IMR-90 (cell line): ENCODE measurements at regions not wholly inside any gene's neighbourhood (a gene's known extent, or its start where the extent isn't known, plus 50 kb on each side); places are given as distances from the start of the nearest gene placed in this dataset.

ENCODE experiments used
- ATAC-seq: fragments of 200-7000 bp; cut with Tn5 transposase; 2 replicates; pipeline ENCODE4 v1.9.1; 2020; ENCODE audit warnings: low read depth, mild to moderate bottlenecking, moderate library complexity
- BruUV-seq: library from RNA; stranded (reverse); fragments of 400-500 nt; replicated peaks from 2 replicates; lab custom pipeline; 2021; lab: Mats Ljungman, UMichigan
- CTCF ChIA-PET: fragments of 300-600 bp; formaldehyde crosslinking; extraction: SDS; loops from one replicate; lab custom pipeline; 2021; ENCODE audit warnings: antibody characterized with exemption; lab: Yijun Ruan, JAX
- POLR2A ChIA-PET: fragments of 300-600 bp; sonication (Branson Sonifier 250); formaldehyde crosslinking; loops from one replicate; lab custom pipeline; 2022; ENCODE audit warnings: antibody characterized with exemption; ENCODE audit not compliant: unreplicated experiment; lab: Charles Lee
- DNase-seq: peaks from one replicate; pipeline ENCODE4 v3.0.0; 2013
- H2AFZ ChIP-seq: replicated peaks from 2 replicates; pipeline ENCODE3; 2013; ENCODE audit warnings: low read length, mild to moderate bottlenecking; ENCODE audit not compliant: poor library complexity
- H2AK5ac ChIP-seq: 2 replicates; pipeline ENCODE4 v1.6.1; 2013; ENCODE audit warnings: low read depth, low read length, inconsistent platforms
- H2AK9ac ChIP-seq: replicated peaks from 2 replicates; pipeline ENCODE3; 2013; ENCODE audit warnings: mild to moderate bottlenecking, low read depth, low read length, moderate library complexity; ENCODE audit not compliant: poor library complexity
- H2BK120ac ChIP-seq: 2 replicates; pipeline ENCODE4 v1.6.1; 2013; ENCODE audit warnings: low read depth, low read length, inconsistent platforms
- H2BK15ac ChIP-seq: 3 replicates; pipeline ENCODE4 v1.6.1; 2013; ENCODE audit warnings: low read depth, low read length, inconsistent platforms
- H2BK20ac ChIP-seq: 2 replicates; pipeline ENCODE4 v1.6.1; 2013; ENCODE audit warnings: low read depth, mild to moderate bottlenecking, inconsistent platforms, low read length, moderate library complexity
- H2BK5ac ChIP-seq: 2 replicates; pipeline ENCODE4 v1.6.1; 2013; ENCODE audit warnings: mild to moderate bottlenecking, low read depth, low read length, inconsistent platforms; ENCODE audit not compliant: poor library complexity, severe bottlenecking
- H3K14ac ChIP-seq: replicated peaks from 2 replicates; pipeline ENCODE4 v1.6.1; 2013; ENCODE audit warnings: low read depth, low read length, inconsistent platforms
- H3K18ac ChIP-seq: 2 replicates; pipeline ENCODE4 v1.6.1; 2013; ENCODE audit warnings: low read depth, low read length, control low read depth
- H3K23ac ChIP-seq: 2 replicates; pipeline ENCODE4 v1.6.1; 2013; ENCODE audit warnings: low read depth, low read length, inconsistent platforms
- H3K27ac ChIP-seq: 2 replicates; pipeline ENCODE4 v1.5.1; 2013; ENCODE audit warnings: mild to moderate bottlenecking, control low read depth, low read length; ENCODE audit not compliant: insufficient read depth
- H3K27me3 ChIP-seq: 2 replicates; pipeline ENCODE4 v1.6.1; 2013; ENCODE audit warnings: low read length; ENCODE audit not compliant: control insufficient read depth, insufficient read depth
- H3K36me3 ChIP-seq: 2 replicates; pipeline ENCODE4 v1.6.1; 2013; ENCODE audit warnings: low read length, mixed read lengths; ENCODE audit not compliant: control insufficient read depth, insufficient read depth
- H3K4ac ChIP-seq: 2 replicates; pipeline ENCODE4 v1.6.1; 2013; ENCODE audit warnings: low read depth, low read length, inconsistent platforms
- H3K4me1 ChIP-seq: 2 replicates; pipeline ENCODE4 v1.6.1; 2013; ENCODE audit warnings: low read length, mixed read lengths; ENCODE audit not compliant: control insufficient read depth, insufficient read depth
- H3K4me2 ChIP-seq: 2 replicates; pipeline ENCODE4 v1.6.1; 2013; ENCODE audit warnings: low read depth, mild to moderate bottlenecking, control low read depth, low read length, moderate library complexity
- H3K4me3 ChIP-seq: 2 replicates; pipeline ENCODE4 v1.5.1; 2013; ENCODE audit warnings: low read depth, mild to moderate bottlenecking, control low read depth, low read length, moderate library complexity; ENCODE audit not compliant: insufficient read depth
- H3K56ac ChIP-seq: 2 replicates; pipeline ENCODE4 v1.6.1; 2013; ENCODE audit warnings: low read length, inconsistent platforms; ENCODE audit not compliant: insufficient read depth; ENCODE audit errors: extremely low read depth
- H3K79me1 ChIP-seq, 2 experiments: 2 replicates each; pipeline ENCODE4 v1.6.1; 2013; ENCODE audit warnings: low read length in 2 of 2, inconsistent platforms in 1 of 2, low read depth in 1 of 2
- H3K9ac ChIP-seq: 2 replicates; pipeline ENCODE4 v1.6.1; 2013; ENCODE audit warnings: low read depth, low read length, control low read depth
- H3K9me1 ChIP-seq: 2 replicates; pipeline ENCODE4 v1.6.1; 2013; ENCODE audit warnings: low read length, inconsistent platforms; ENCODE audit not compliant: insufficient read depth
- H3K9me3 ChIP-seq: 2 replicates; pipeline ENCODE4 v1.6.1; 2013; ENCODE audit warnings: low read length; ENCODE audit not compliant: control insufficient read depth, insufficient read depth
- H4K20me1 ChIP-seq: 2 replicates; pipeline ENCODE4 v1.6.1; 2013; ENCODE audit warnings: low read length, inconsistent platforms; ENCODE audit not compliant: insufficient read depth
- H4K5ac ChIP-seq: 2 replicates; pipeline ENCODE4 v1.6.1; 2013; ENCODE audit warnings: mild to moderate bottlenecking, low read depth, low read length, control low read depth
- H4K8ac ChIP-seq, 2 experiments: 2 replicates each; pipeline ENCODE4 v1.6.1; 2013; ENCODE audit warnings: low read depth in 2 of 2, low read length in 2 of 2, control low read depth in 1 of 2, inconsistent platforms in 1 of 2
- H4K91ac ChIP-seq: 2 replicates; pipeline ENCODE4 v1.6.1; 2013; ENCODE audit warnings: low read depth, low read length, inconsistent platforms; ENCODE audit not compliant: insufficient read depth
- FOS ChIP-seq: fragments of 150-350 bp; IDR thresholded peaks from 2 replicates; pipeline ENCODE4 v1.6.1; 2016; ENCODE audit warnings: low read depth, low read length
- MAZ ChIP-seq: IDR thresholded peaks from 2 replicates; pipeline ENCODE4 v1.6.1; 2012; ENCODE audit warnings: low read depth, mild to moderate bottlenecking, low read length, improper control_type of control experiment, moderate library complexity, borderline replicate concordance
- MXI1 ChIP-seq: IDR thresholded peaks from 2 replicates; pipeline ENCODE4 v1.6.1; 2012; ENCODE audit warnings: low read depth, mild to moderate bottlenecking, low read length, moderate library complexity, borderline replicate concordance
- NFE2L2 ChIP-seq: fragments of 150-350 bp; IDR thresholded peaks from 2 replicates; pipeline ENCODE4 v1.6.1; 2016; ENCODE audit warnings: low read depth, mild to moderate bottlenecking, low read length
- POLR2A ChIP-seq: IDR thresholded peaks from 2 replicates; pipeline ENCODE4 v1.6.1; 2012; ENCODE audit warnings: mild to moderate bottlenecking, low read depth, low read length
- RAD21 ChIP-seq: IDR thresholded peaks from 2 replicates; pipeline ENCODE4 v1.6.1; 2012; ENCODE audit warnings: low read length, improper control_type of control experiment
- RFX5 ChIP-seq: IDR thresholded peaks from 2 replicates; pipeline ENCODE4 v1.8.0; 2012; ENCODE audit warnings: low read depth, mild to moderate bottlenecking, low read length, moderate library complexity
- SMC3 ChIP-seq: fragments of 150-350 bp; IDR thresholded peaks from 2 replicates; pipeline ENCODE4 v1.6.1; 2016; ENCODE audit warnings: low read depth, mild to moderate bottlenecking, antibody characterized with exemption, low read length, moderate library complexity
- USF2 ChIP-seq: fragments of 150-350 bp; IDR thresholded peaks from 2 replicates; pipeline ENCODE4 v1.6.1; 2017; ENCODE audit warnings: mild to moderate bottlenecking, antibody characterized with exemption, low read length, low read depth
- WGBS, 2 experiments: methylation state at CpG; one replicate each; pipeline versions ENCODE4 v1.1.5 to v1.1.7; 2013; ENCODE audit warnings: missing lambda C conversion rate in 2 of 2; ENCODE audit not compliant: insufficient read length in 1 of 2; ENCODE audit errors: extremely low coverage in 2 of 2; 5-methylcytosine and 5-hydroxymethylcytosine counted together
- dilution Hi-C: fragments of 300-500 bp; cut with HindIII; formaldehyde crosslinking; loops from one replicate; pipeline ENCODE4 v1.14.3; 2018; ENCODE audit warnings: low sequenced_read_pairs; ENCODE audit not compliant: unreplicated experiment
- in situ Hi-C: fragments of 300-500 bp; cut with MboI; formaldehyde crosslinking; loops from 3 replicates; pipeline ENCODE4 v1.14.3; 2019; ENCODE audit warnings: low sequenced_read_pairs, inconsistent platforms, mixed read lengths
- intact Hi-C: fragments of 100-400 bp; cut with micrococcal nuclease; formaldehyde crosslinking; loops from 2 replicates; pipeline ENCODE4 v1.10.0; 2022

DNA sequence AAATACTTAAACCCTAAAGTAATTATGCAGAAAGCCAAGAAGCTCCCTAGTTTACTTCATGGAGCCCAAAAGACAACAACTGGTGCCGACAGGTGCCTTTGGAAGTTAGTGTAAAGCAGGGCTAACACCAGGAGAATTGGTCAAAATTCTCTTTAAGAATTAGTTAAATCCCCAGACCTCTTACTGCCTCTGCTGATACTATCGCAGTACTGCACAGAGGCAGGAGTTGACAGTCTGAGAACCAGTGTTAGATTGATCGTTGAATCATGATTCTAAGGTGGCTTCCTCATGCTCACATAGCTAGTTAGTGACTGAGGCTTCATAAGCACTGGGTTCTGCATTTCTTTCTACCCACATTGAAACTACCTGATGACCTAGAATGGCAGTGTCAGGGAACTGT is 445.0 kb downstream of the XIRP2 start:
- DNase-seq (peak; percentile 2), ATAC-seq (no peak)
- Histone ChIP-seq H2BK20ac (no peak overlapping the region), H3K9me3 (no peaks in the 10 kb centered on the region; the same call in 1 of the 2 replicates), H4K20me1 (no peaks in the 10 kb centered on the region), H3K4me3 (no peak overlapping the region), H2AK5ac (no peak overlapping the region), H3K23ac (no peak overlapping the region), H2BK120ac (no peak overlapping the region), H3K27me3 (no peaks in the 10 kb centered on the region), H3K9me1 (0 out of 2 replicates have a peak, but pooled peaks cover 3% of the 10 kb centered on the region), H3K4ac (no peak overlapping the region), H3K4me1 (no peaks in the 10 kb centered on the region), H3K79me1 (no peaks in the 10 kb centered on the region), H4K5ac (no peak overlapping the region), H3K14ac (no peak overlapping the region), H4K91ac (no peak overlapping the region), H2AK9ac (no peak overlapping the region), H3K9ac (no peak overlapping the region), H3K4me2 (no peak overlapping the region), H2BK5ac (no peak overlapping the region), H2AFZ (no peak overlapping the region), H4K8ac (no peak overlapping the region), H3K18ac (no peak overlapping the region), H3K36me3 (no peaks in the 10 kb centered on the region), H2BK15ac (no peak overlapping the region), H3K27ac (no peak overlapping the region), H3K56ac (no peak overlapping the region)
- CTCF ChIA-PET, result no interaction called here
- POLR2A ChIA-PET, result no interaction called here
- TF ChIP-seq MXI1, result no peak
- no peak for TF ChIP-seq POLR2A
- TF ChIP-seq MAZ, result no peak
- TF ChIP-seq USF2, result no peak
- TF ChIP-seq RAD21, result no peak
- TF ChIP-seq FOS, result no peak
- no peak for TF ChIP-seq SMC3
- no peak for TF ChIP-seq NFE2L2
- no peak for TF ChIP-seq RFX5
- WGBS, 2 experiments, result no CpG with 5 or more reads among the region's 3 CpGs
- BruUV-seq, result no TSS peak
- intact Hi-C loops, result no loop called here
- dilution Hi-C loops, result no loop called here
- in situ Hi-C loops, result no loop called here
